Esophagus squamous epithelium (tissue), 5 donors: ENCODE measurements at regions not wholly inside any gene's neighbourhood (a gene's known extent, or its start where the extent isn't known, plus 50 kb on each side); places are given as distances from the start of the nearest gene placed in this dataset.
A peak's percentile ranks its signal among the peaks of the same experiment; 100 is the strongest.

Source experiments
- DNase-seq: peaks from one replicate; lab custom pipeline; 2025; lab: John Stamatoyannopoulos, UW
- H3K27ac ChIP-seq, 4 donors: fragments of 200-600 bp; sonication (generic); one replicate each; pipeline ENCODE4 v1.5.1; 2016 to 2019; ENCODE audit warnings: mild to moderate bottlenecking in 1 of 4
- H3K27me3 ChIP-seq, 4 donors: fragments of 200-600 bp; sonication (generic); 1 replicate in 3 of 4; 2 replicates in 1 of 4; pipeline versions ENCODE4 v1.5.1 to v1.6.0; 2017 to 2021; ENCODE audit warnings: antibody characterized with exemption in 1 of 4
- H3K36me3 ChIP-seq, 3 donors: fragments of 200-600 bp; sonication (generic); one replicate each; pipeline ENCODE4 v1.5.1; 2016 to 2019
- H3K4me1 ChIP-seq, 3 donors: fragments of 200-600 bp; sonication (generic); one replicate each; pipeline ENCODE4 v1.5.1; 2017 to 2019
- H3K4me3 ChIP-seq, 4 donors: fragments of 200-600 bp; sonication (generic); 1 replicate in 3 of 4; 2 replicates in 1 of 4; pipeline ENCODE4 v1.5.1; 2016 to 2019; ENCODE audit warnings: mild to moderate bottlenecking in 2 of 4, moderate library complexity in 1 of 4
- H3K9me3 ChIP-seq, 3 donors: fragments of 200-600 bp; sonication (generic); one replicate each; pipeline ENCODE4 v1.5.1; 2016 to 2019
- CTCF ChIP-seq, 6 experiments: fragments of 450-650 bp in 4 of 6; fragments of 200-600 bp in 2 of 6; sonication (generic) in 2 of 6; IDR thresholded peaks; one replicate each; pipeline ENCODE4 v1.5.1; 2016 to 2019; ENCODE audit warnings: antibody characterized with exemption in 6 of 6, mild to moderate bottlenecking in 4 of 6, moderate library complexity in 4 of 6
- POLR2A ChIP-seq, 4 donors: fragments of 450-650 bp; IDR thresholded peaks; one replicate each; pipeline ENCODE4 v1.6.1; 2017; ENCODE audit warnings: antibody characterized with exemption in 4 of 4, mild to moderate bottlenecking in 4 of 4, moderate library complexity in 3 of 4
- WGBS, 2 donors: methylation state at CpG; one replicate each; pipeline ENCODE4 v1.1.5; 2018; 5-methylcytosine and 5-hydroxymethylcytosine counted together
- intact Hi-C: fragments of 100-400 bp; cut with DNase I; formaldehyde crosslinking; loops from one replicate; pipeline ENCODE4 v1.15.0; 2022
- donor health status: DM: yes; HTN: yes; CAD: no.

GRCh38 chr12:108060903-108061302, 68.2 kb upstream of the WSCD2 start:
- Histone ChIP-seq H3K4me1 (no peaks in the 10 kb centered on the region), H3K4me3 (no peak overlapping the region), H3K27ac (no peak overlapping the region), H3K27me3 (peaks cover 0 to 23% (median 0%) of the 10 kb centered on the region in 4 donors), H3K36me3 (no peaks in the 10 kb centered on the region), H3K9me3 (no peaks in the 10 kb centered on the region)
- intact Hi-C loops = no loop called here
- 13 to 57% methylated on average over 1 of the region's 1 CpG for WGBS, 2 donors
- TF ChIP-seq CTCF (IDR thresholded peaks at IDR 0.05) (no peak), POLR2A (IDR thresholded peaks at IDR 0.05) (no peak)
- DNase-seq = no peak

- Histone ChIP-seq H3K9me3 (no peaks in the 10 kb centered on the region), H3K4me3 (no peak overlapping the region), H3K36me3 (no peaks in the 10 kb centered on the region), H3K27ac (no peak overlapping the region), H3K4me1 (no peaks in the 10 kb centered on the region), H3K27me3 (peaks cover 0 to 4% (median 0%) of the 10 kb centered on the region in 4 donors)
- intact Hi-C loops = no loop called here
- DNase-seq = no peak
- TF ChIP-seq CTCF (IDR thresholded peaks at IDR 0.05) (peak in 5 of 6 experiments; percentile 11 to 40 (median 25)), POLR2A (IDR thresholded peaks at IDR 0.05) (no peak)
- WGBS, 2 donors = 4 to 15% methylated on average over 3 of the region's 3 CpGs
These were observed 65.9 kb upstream of the WSCD2 start for GRCh38 chr12:108063192-108063591.

GRCh38 chr12:108065069-108065468, 64.0 kb upstream of the WSCD2 start:
- DNase-seq = no peak
- no peak overlapping the region for H3K27ac ChIP-seq
- H3K27me3 ChIP-seq = peaks cover 0 to 11% (median 0%) of the 10 kb centered on the region in 4 donors
- TF ChIP-seq CTCF (IDR thresholded peaks at IDR 0.05) (no peak), POLR2A (IDR thresholded peaks at IDR 0.05) (no peak)
- no peaks in the 10 kb centered on the region for H3K36me3 ChIP-seq
- H3K4me1 ChIP-seq = no peaks in the 10 kb centered on the region
- 62 to 73% methylated on average over 7 of the region's 7 CpGs for WGBS, 2 donors
- H3K4me3 ChIP-seq = no peak overlapping the region
- intact Hi-C loops = no loop called here
- no peaks in the 10 kb centered on the region for H3K9me3 ChIP-seq

GRCh38 chr12:108066583-108067577, 62.2 kb upstream of the WSCD2 start:
- Histone ChIP-seq H3K4me3 (no peak overlapping the region), H3K36me3 (no peaks in the 10 kb centered on the region), H3K27me3 (peaks cover 0 to 12% (median 0%) of the 10 kb centered on the region in 4 donors), H3K4me1 (no peaks in the 10 kb centered on the region), H3K9me3 (no peaks in the 10 kb centered on the region), H3K27ac (no peak overlapping the region)
- no peak for DNase-seq
- intact Hi-C loops = no loop called here
- 62 to 69% methylated on average over 8 to 9 of the region's 9 CpGs for WGBS, 2 donors
- TF ChIP-seq CTCF (IDR thresholded peaks at IDR 0.05) = no peak

- Histone ChIP-seq H3K4me3 (no peak overlapping the region), H3K27me3 (peaks cover 0 to 15% (median 0%) of the 10 kb centered on the region in 4 donors), H3K4me1 (no peaks in the 10 kb centered on the region), H3K9me3 (no peaks in the 10 kb centered on the region), H3K36me3 (no peaks in the 10 kb centered on the region), H3K27ac (no peak overlapping the region)
- no peak for DNase-seq
- 50% methylated on average over 4 to 5 of the region's 5 CpGs for WGBS, 2 donors
- intact Hi-C loops = no loop called here
- TF ChIP-seq POLR2A (IDR thresholded peaks at IDR 0.05) (no peak), CTCF (IDR thresholded peaks at IDR 0.05) (no peak)
These were observed 59.4 kb upstream of the WSCD2 start for GRCh38 chr12:108069651-108070165.
